Transverse colon (tissue), 4 donors: ENCODE measurements at regions not wholly inside any gene's neighbourhood (a gene's known extent, or its start where the extent isn't known, plus 50 kb on each side); places are given as distances from the start of the nearest gene placed in this dataset.

Experiments
- CTCF ChIP-seq, 5 experiments: fragments of 200-600 bp in 3 of 5; fragments of 450-650 bp in 2 of 5; sonication (generic) in 3 of 5; IDR thresholded peaks; 1 replicate in 2 of 5; 2 replicates in 3 of 5; pipeline ENCODE4 v1.5.1; 2016 to 2017; ENCODE audit warnings: antibody characterized with exemption in 5 of 5, inconsistent platforms in 3 of 5, mild to moderate bottlenecking in 2 of 5, moderate library complexity in 1 of 5
- POLR2A ChIP-seq: fragments of 450-650 bp; IDR thresholded peaks from one replicate; pipeline ENCODE4 v1.6.1; 2016; ENCODE audit warnings: antibody characterized with exemption, mild to moderate bottlenecking, moderate library complexity
- POLR2AphosphoS5 ChIP-seq, 3 donors: sonication (generic); formaldehyde crosslinking; IDR thresholded peaks; one replicate each; pipeline ENCODE4 v1.6.1; 2016; ENCODE audit warnings: antibody characterized with exemption in 3 of 3

- TF ChIP-seq POLR2AphosphoS5 (IDR thresholded peaks at IDR 0.05) (no peak), CTCF (IDR thresholded peaks at IDR 0.05) (no peak), POLR2A (no peak)
Measured at GRCh38 chr9:22210936-22211335, 201.8 kb upstream of the CDKN2B start.
